Fibroblast of the aortic adventitia (primary cell): ENCODE measurements at regions not wholly inside any gene's neighbourhood (a gene's known extent, or its start where the extent isn't known, plus 50 kb on each side); places are given as distances from the start of the nearest gene placed in this dataset. TPM values are rescaled to one million over a fixed set of nuclear protein-coding genes. Genes with fewer than 3 reads are reported as not detected.

Experiments used
- DNase-seq: peaks from one replicate; pipeline ENCODE4 v3.0.0-alpha.2; 2010; ENCODE audit warnings: low read depth
- H3K4me3 ChIP-seq: 2 replicates; pipeline ENCODE4 v1.5.1; 2011; ENCODE audit warnings: low read depth, mild to moderate bottlenecking, control low read depth, low read length, moderate library complexity
- CTCF ChIP-seq: IDR thresholded peaks from 2 replicates; pipeline ENCODE4 v1.5.1; 2011; ENCODE audit warnings: mild to moderate bottlenecking, low read length, control low read depth, inconsistent platforms; ENCODE audit not compliant: insufficient read depth
- small RNA-seq: library from RNA; depleted of rRNA; stranded (forward); fragments of <200 nt; gene quantifications from one replicate; pipeline ENCODE3, GENCODE V24; 2012

- H3K4me3 ChIP-seq = no peak overlapping the region
- no peak for TF ChIP-seq CTCF
- no peak for DNase-seq
Observed at GRCh38 chr6:47426524-47427302, 50.9 kb upstream of the CD2AP start.

- TF ChIP-seq CTCF = no peak
- no peak for DNase-seq
- H3K4me3 ChIP-seq = no peak overlapping the region
Observed at GRCh38 chr6:47427680-47428079, 49.9 kb upstream of the CD2AP start.

Small RNA genes lying in the stretch of these regions (small RNA-seq; reads per million reads assigned to genes)
- not detected for gene B3GNTL1P2
